BE2C (cell line): ENCODE measurements at regions not wholly inside any gene's neighbourhood (a gene's known extent, or its start where the extent isn't known, plus 50 kb on each side); places are given as distances from the start of the nearest gene placed in this dataset.

Source experiments
- DNase-seq: peaks from one replicate; pipeline ENCODE4 v3.0.0-alpha.2; 2020
- H3K27me3 ChIP-seq: fragments of 250-450 bp; sonication (Bioruptor Pico); 2 replicates; pipeline ENCODE4 v1.5.1; 2020; ENCODE audit warnings: mild to moderate bottlenecking
- H3K36me3 ChIP-seq: fragments of 250-450 bp; sonication (Bioruptor Pico); 2 replicates; pipeline ENCODE4 v1.5.1; 2020; ENCODE audit warnings: mild to moderate bottlenecking
- H3K4me1 ChIP-seq: fragments of 250-450 bp; sonication (Bioruptor Pico); 2 replicates; pipeline ENCODE4 v1.5.1; 2020
- H3K4me3 ChIP-seq: 2 replicates; pipeline ENCODE4 v1.5.1; 2011; ENCODE audit warnings: low read depth, low read length
- H3K9me3 ChIP-seq: fragments of 250-450 bp; sonication (Bioruptor Pico); 2 replicates; pipeline ENCODE4 v1.5.1; 2020
- CTCF ChIP-seq: IDR thresholded peaks from 2 replicates; pipeline ENCODE4 v1.5.1; 2012; ENCODE audit warnings: mild to moderate bottlenecking, low read depth, low read length

- Histone ChIP-seq H3K27me3 (no peaks in the 10 kb centered on the region), H3K4me1 (peaks cover 28% of the 10 kb centered on the region), H3K4me3 (no peak overlapping the region), H3K9me3 (no peaks in the 10 kb centered on the region), H3K36me3 (no peaks in the 10 kb centered on the region)
- DNase-seq = peak; percentile 72
- TF ChIP-seq CTCF = no peak
Observed at GRCh38 chr12:75853626-75854025, 177.9 kb downstream of the PHLDA1 start.

- Histone ChIP-seq H3K4me3 (no peak overlapping the region), H3K36me3 (no peaks in the 10 kb centered on the region), H3K4me1 (peaks cover 28% of the 10 kb centered on the region), H3K27me3 (no peaks in the 10 kb centered on the region), H3K9me3 (no peaks in the 10 kb centered on the region)
- no peak for DNase-seq
- TF ChIP-seq CTCF = no peak
Observed at GRCh38 chr12:75852956-75853355, 178.6 kb downstream of the PHLDA1 start.

GRCh38 chr12:75852143-75852542 is 179.4 kb downstream of the PHLDA1 start:
- H3K36me3 ChIP-seq = no peaks in the 10 kb centered on the region
- DNase-seq = peak; percentile 29
- H3K9me3 ChIP-seq = no peaks in the 10 kb centered on the region
- H3K27me3 ChIP-seq = no peaks in the 10 kb centered on the region
- H3K4me3 ChIP-seq = no peak overlapping the region
- H3K4me1 ChIP-seq = peaks cover 28% of the 10 kb centered on the region
- no peak for TF ChIP-seq CTCF

- Histone ChIP-seq H3K36me3 (no peaks in the 10 kb centered on the region), H3K4me3 (no peak overlapping the region), H3K9me3 (no peaks in the 10 kb centered on the region), H3K4me1 (peaks cover 28% of the 10 kb centered on the region), H3K27me3 (no peaks in the 10 kb centered on the region)
- DNase-seq = peak; percentile 16
- TF ChIP-seq CTCF = no peak
Observed at GRCh38 chr12:75850721-75851462, 180.7 kb downstream of the PHLDA1 start.

- Histone ChIP-seq H3K9me3 (no peaks in the 10 kb centered on the region), H3K4me1 (peaks cover 27% of the 10 kb centered on the region), H3K27me3 (no peaks in the 10 kb centered on the region), H3K36me3 (no peaks in the 10 kb centered on the region), H3K4me3 (no peak overlapping the region)
- TF ChIP-seq CTCF = no peak
- DNase-seq = no peak
Observed at GRCh38 chr12:75848961-75849360, 182.6 kb downstream of the PHLDA1 start.

GRCh38 chr12:75848431-75848925 is 183.1 kb downstream of the PHLDA1 start:
- Histone ChIP-seq H3K4me3 (no peak overlapping the region), H3K27me3 (no peaks in the 10 kb centered on the region), H3K9me3 (no peaks in the 10 kb centered on the region), H3K4me1 (peaks cover 24% of the 10 kb centered on the region), H3K36me3 (no peaks in the 10 kb centered on the region)
- no peak for TF ChIP-seq CTCF
- no peak for DNase-seq
